ENCODE measurements at regions not wholly inside any gene's neighbourhood (a gene's known extent, or its start where the extent isn't known, plus 50 kb on each side); places are given as distances from the start of the nearest gene placed in this dataset.

GRCh38 chr15:35928847-35929246 lies 382.9 kb upstream of the DPH6 start:
- Mint-ChIP-seq H3K4me3 (no peak overlapping the region), H3K27me3 (no peaks in the 10 kb centered on the region), H3K4me1 (ENCODE audit: low read depth) (no peaks in the 10 kb centered on the region), H3K9me3 (no peaks in the 10 kb centered on the region), H3K36me3 (ENCODE audit: low read depth) (no peaks in the 10 kb centered on the region), H3K27ac (no peak overlapping the region)
- TF ChIP-seq CTCF (IDR thresholded peaks at IDR 0.05): no peak
- CTCF ChIA-PET: no interaction called here
- ATAC-seq: no peak
- no peak for DNase-seq
- POLR2A ChIA-PET: interaction anchor here (1.2 kb wide), 1 partner anchor 22 kb away, joined by 3 read pairs; no protein-coding TSS in a partner anchor
- intact Hi-C loops (cut with micrococcal nuclease): no loop called here

DNA sequence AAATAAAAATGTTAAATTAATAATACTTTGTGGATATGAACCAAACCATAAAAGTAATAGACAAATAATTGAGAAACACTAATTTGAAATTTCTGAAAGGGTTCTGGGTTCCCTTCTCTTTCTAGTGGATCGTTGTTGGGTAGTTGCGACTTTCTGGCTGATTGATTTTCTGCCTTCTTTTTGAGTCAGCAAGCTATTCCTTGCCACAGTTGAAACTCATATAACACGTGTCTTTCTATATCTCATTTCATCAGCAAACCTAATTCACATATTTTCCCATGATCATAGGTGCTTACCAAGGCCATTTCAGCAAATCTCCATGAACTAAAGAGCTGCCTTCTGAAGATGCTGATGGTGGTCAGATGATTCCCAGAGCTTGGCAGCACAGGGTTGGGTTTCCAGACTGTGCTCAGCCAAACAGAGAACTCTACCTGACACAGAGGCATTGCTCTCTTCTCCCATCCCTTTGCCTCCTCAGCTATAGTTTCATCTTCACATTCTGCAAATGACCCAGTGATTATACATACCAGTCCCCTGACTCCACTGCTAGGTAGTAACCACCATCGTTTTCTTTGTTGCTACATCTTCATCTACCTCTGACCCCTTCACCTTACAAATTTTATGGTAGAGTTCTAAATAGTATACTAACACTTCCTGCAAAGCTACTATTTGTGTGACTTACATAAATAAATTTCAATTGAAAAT lies 383.9 kb upstream of the DPH6 start:
- ATAC-seq: no peak
- Mint-ChIP-seq H3K4me3 (no peak overlapping the region), H3K9me3 (no peaks in the 10 kb centered on the region), H3K36me3 (ENCODE audit: low read depth) (no peaks in the 10 kb centered on the region), H3K4me1 (ENCODE audit: low read depth) (no peaks in the 10 kb centered on the region), H3K27me3 (no peaks in the 10 kb centered on the region), H3K27ac (no peak overlapping the region)
- ChIA-PET CTCF (no interaction called here), POLR2A (no interaction called here)
- TF ChIP-seq CTCF (IDR thresholded peaks at IDR 0.05): no peak
- intact Hi-C loops (cut with micrococcal nuclease): no loop called here
- no peak for DNase-seq

- Mint-ChIP-seq H3K4me3 (no peak overlapping the region), H3K27ac (no peak overlapping the region), H3K27me3 (no peaks in the 10 kb centered on the region), H3K36me3 (ENCODE audit: low read depth) (no peaks in the 10 kb centered on the region), H3K4me1 (ENCODE audit: low read depth) (no peaks in the 10 kb centered on the region), H3K9me3 (no peaks in the 10 kb centered on the region)
- ChIA-PET POLR2A (no interaction called here), CTCF (no interaction called here)
- intact Hi-C loops (cut with micrococcal nuclease): no loop called here
- TF ChIP-seq CTCF (IDR thresholded peaks at IDR 0.05): no peak
- ATAC-seq (no peak), DNase-seq (no peak)
Measured at GRCh38 chr15:35931799-35932341, 385.9 kb upstream of the DPH6 start.

DNA sequence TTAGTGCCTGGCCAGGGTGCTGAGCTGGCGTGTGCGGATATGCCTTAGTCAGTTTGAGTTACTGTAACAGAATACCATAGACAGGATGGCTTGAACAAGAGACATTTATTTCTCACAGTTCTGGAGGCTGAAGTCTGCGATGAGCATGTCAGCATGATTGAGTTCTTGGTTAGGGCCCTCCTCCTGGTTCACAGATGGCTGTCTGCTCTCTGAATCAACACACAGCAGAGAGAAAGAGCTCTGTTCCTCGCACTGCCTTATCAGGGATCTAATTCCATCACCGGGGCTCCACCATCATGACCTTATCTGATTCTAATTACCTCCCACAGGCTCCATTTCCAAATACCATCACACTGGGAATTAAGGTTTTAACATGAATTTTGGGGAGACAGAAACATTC lies 386.6 kb upstream of the DPH6 start:
- ChIA-PET CTCF (no interaction called here), POLR2A (no interaction called here)
- no peak for TF ChIP-seq CTCF (IDR thresholded peaks at IDR 0.05)
- no peak for DNase-seq
- Mint-ChIP-seq H3K9me3 (no peaks in the 10 kb centered on the region), H3K4me1 (ENCODE audit: low read depth) (no peaks in the 10 kb centered on the region), H3K36me3 (ENCODE audit: low read depth) (no peaks in the 10 kb centered on the region), H3K4me3 (no peak overlapping the region), H3K27me3 (no peaks in the 10 kb centered on the region), H3K27ac (no peak overlapping the region)
- intact Hi-C loops (cut with micrococcal nuclease): no loop called here
- ATAC-seq: no peak

DNA sequence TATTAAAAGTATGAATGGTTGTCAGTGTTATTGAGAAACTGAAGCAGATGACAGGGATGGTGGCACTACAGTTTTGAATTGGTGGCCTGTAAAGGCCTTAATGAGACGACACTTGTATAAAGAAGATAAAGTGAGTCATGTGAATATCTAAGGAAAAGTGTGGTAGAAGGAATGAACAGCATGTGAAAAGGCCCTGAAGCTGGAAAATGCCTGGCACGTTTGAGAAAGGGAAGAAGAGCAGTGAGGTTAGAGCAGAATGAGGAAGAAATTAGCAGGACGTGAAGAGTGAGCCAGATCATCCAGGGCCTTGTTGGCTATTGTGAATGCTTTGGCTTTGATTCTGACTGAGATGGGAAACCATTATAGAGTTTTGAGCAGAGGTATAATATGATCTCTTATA lies 387.6 kb upstream of the DPH6 start:
- Mint-ChIP-seq H3K27me3 (no peaks in the 10 kb centered on the region), H3K4me1 (ENCODE audit: low read depth) (no peaks in the 10 kb centered on the region), H3K27ac (no peak overlapping the region), H3K36me3 (ENCODE audit: low read depth) (no peaks in the 10 kb centered on the region), H3K4me3 (no peak overlapping the region), H3K9me3 (no peaks in the 10 kb centered on the region)
- TF ChIP-seq CTCF (IDR thresholded peaks at IDR 0.05): no peak
- POLR2A ChIA-PET: no interaction called here
- no peak for DNase-seq
- no peak for ATAC-seq
- intact Hi-C loops (cut with micrococcal nuclease): no loop called here
- CTCF ChIA-PET: no interaction called here
